ENCODE measurements at regions not wholly inside any gene's neighbourhood (a gene's known extent, or its start where the extent isn't known, plus 50 kb on each side); places are given as distances from the start of the nearest gene placed in this dataset.

DNA sequence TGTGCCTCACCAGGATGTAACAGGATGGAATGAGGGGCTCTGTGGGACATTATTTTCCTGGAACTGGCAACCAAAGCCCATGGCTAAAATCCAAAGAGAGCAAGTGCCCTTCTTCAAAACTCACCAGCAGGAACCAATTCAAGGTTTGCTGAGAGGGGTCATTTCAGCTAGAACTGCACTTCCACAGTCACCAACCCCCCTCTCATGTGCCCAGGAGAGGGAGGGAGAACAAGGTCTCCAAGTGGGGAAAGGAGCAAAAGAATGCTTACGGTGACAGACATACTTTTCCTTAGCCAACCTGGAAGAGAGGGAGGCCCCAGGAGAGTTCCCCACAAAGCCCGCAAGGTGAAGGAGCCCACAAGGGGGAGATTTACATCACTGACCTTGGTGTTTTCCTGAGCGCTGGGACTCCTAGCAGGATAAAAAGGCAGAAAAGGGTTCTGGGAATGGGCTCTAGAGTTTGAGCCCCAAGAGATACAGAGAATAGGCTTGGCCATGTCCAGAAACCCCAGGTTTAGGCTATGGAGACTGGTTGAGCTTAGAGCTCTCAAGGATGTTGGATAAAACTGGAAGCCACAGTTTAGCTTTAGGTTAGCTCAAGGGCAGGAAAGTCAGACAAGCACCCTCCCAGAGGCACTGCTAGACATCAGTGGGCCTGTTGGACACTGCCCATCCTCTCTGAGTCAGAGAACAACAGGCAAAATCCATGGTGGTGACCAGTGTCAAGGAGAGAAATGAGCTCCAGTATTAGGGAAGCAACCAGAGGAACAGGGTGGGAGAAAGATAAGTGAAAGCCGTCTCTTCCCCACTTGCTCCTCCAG, 63.9 kb upstream of the GHITM start:
- Histone ChIP-seq H3K36me3 (no peaks in the 10 kb centered on the region), H3K9me3 (ENCODE audit: severe bottlenecking) (no peaks in the 10 kb centered on the region), H3K27me3 (ENCODE audit: insufficient read depth, low read depth, severe bottlenecking) (no peaks in the 10 kb centered on the region), H3K27ac (no peak overlapping the region), H3K4me3 (ENCODE audit: low read depth, low read length) (no peak overlapping the region)
- DNase-seq = no peak
- TF ChIP-seq, protein P1, sequence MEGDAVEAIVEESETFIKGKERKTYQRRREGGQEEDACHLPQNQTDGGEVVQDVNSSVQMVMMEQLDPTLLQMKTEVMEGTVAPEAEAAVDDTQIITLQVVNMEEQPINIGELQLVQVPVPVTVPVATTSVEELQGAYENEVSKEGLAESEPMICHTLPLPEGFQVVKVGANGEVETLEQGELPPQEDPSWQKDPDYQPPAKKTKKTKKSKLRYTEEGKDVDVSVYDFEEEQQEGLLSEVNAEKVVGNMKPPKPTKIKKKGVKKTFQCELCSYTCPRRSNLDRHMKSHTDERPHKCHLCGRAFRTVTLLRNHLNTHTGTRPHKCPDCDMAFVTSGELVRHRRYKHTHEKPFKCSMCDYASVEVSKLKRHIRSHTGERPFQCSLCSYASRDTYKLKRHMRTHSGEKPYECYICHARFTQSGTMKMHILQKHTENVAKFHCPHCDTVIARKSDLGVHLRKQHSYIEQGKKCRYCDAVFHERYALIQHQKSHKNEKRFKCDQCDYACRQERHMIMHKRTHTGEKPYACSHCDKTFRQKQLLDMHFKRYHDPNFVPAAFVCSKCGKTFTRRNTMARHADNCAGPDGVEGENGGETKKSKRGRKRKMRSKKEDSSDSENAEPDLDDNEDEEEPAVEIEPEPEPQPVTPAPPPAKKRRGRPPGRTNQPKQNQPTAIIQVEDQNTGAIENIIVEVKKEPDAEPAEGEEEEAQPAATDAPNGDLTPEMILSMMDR (IDR thresholded peaks at IDR 0.05; ENCODE audit: low read depth, low read length) = no peak

DNA sequence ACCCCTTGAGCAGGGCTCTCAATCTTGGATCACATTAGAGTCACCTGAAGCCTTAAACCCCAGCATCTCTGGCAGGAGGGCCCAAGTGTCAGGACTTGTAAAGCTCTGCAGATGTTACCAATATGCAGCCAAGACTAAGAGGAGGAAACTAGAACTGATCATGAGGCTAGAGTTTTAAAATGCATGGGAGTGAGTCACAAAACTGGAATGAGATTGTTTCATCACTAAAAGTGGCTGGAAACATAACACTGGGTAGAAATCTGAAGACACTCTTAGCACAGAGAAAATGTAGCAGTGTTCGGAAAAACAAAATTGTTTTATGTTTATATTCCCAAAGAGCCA, 63.3 kb upstream of the GHITM start:
- no peaks in the 10 kb centered on the region for H3K27me3 ChIP-seq (ENCODE audit: insufficient read depth, low read depth, severe bottlenecking)
- H3K36me3 ChIP-seq = no peaks in the 10 kb centered on the region
- DNase-seq = no peak
- H3K27ac ChIP-seq = no peak overlapping the region
- TF ChIP-seq, protein P1 (IDR thresholded peaks at IDR 0.05; ENCODE audit: low read depth, low read length) = no peak
- no peak overlapping the region for H3K4me3 ChIP-seq (ENCODE audit: low read depth, low read length)
- H3K9me3 ChIP-seq (ENCODE audit: severe bottlenecking) = no peaks in the 10 kb centered on the region

GRCh38 chr10:84076540-84077195, 62.6 kb upstream of the GHITM start:
- TF ChIP-seq, protein P1 (IDR thresholded peaks at IDR 0.05; ENCODE audit: low read depth, low read length) = peak; percentile 58
- peak; percentile 21 for DNase-seq
- Histone ChIP-seq H3K36me3 (no peaks in the 10 kb centered on the region), H3K9me3 (ENCODE audit: severe bottlenecking) (no peaks in the 10 kb centered on the region), H3K27me3 (ENCODE audit: insufficient read depth, low read depth, severe bottlenecking) (no peaks in the 10 kb centered on the region), H3K27ac (no peak overlapping the region), H3K4me3 (ENCODE audit: low read depth, low read length) (no peak overlapping the region)

DNA sequence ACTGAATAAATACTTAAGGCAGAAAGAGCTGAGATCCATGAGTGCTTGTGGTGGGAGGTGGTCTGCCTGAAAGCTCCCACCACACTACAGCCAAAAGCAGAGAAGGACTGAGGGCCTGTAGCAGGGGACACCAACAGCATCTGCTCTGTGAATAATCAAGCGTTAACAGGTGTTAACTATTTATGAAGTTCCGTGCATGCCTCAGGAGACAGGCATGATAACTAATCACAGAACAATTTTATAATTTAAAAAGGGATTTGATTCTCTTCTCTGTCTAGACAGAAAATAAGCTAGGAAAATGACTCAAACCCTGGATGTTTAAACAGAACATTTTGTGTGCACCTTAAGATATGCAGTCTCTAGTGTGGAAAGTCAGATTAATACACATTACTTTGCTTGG, 61.5 kb upstream of the GHITM start:
- no peaks in the 10 kb centered on the region for H3K9me3 ChIP-seq (ENCODE audit: severe bottlenecking)
- no peak overlapping the region for H3K27ac ChIP-seq
- H3K4me3 ChIP-seq (ENCODE audit: low read depth, low read length) = no peak overlapping the region
- no peaks in the 10 kb centered on the region for H3K27me3 ChIP-seq (ENCODE audit: insufficient read depth, low read depth, severe bottlenecking)
- H3K36me3 ChIP-seq = no peaks in the 10 kb centered on the region
- TF ChIP-seq, protein P1 (IDR thresholded peaks at IDR 0.05; ENCODE audit: low read depth, low read length) = no peak
- no peak for DNase-seq

GRCh38 chr10:84078771-84079170, 60.5 kb upstream of the GHITM start:
- Histone ChIP-seq H3K9me3 (ENCODE audit: severe bottlenecking) (no peaks in the 10 kb centered on the region), H3K27me3 (ENCODE audit: insufficient read depth, low read depth, severe bottlenecking) (no peaks in the 10 kb centered on the region), H3K36me3 (no peaks in the 10 kb centered on the region), H3K4me3 (ENCODE audit: low read depth, low read length) (no peak overlapping the region), H3K27ac (no peak overlapping the region)
- DNase-seq = no peak
- TF ChIP-seq, protein P1 (IDR thresholded peaks at IDR 0.05; ENCODE audit: low read depth, low read length) = no peak
